Brain microvascular endothelial cell (primary cell): ENCODE measurements at regions not wholly inside any gene's neighbourhood (a gene's known extent, or its start where the extent isn't known, plus 50 kb on each side); places are given as distances from the start of the nearest gene placed in this dataset.
A peak's percentile ranks its signal among the peaks of the same experiment; 100 is the strongest.

Experiments
- DNase-seq: peaks from one replicate; pipeline ENCODE4 v3.0.0-alpha.2; 2020
- H3K27ac ChIP-seq: fragments of 250-450 bp; sonication (Bioruptor Pico); 2 replicates; pipeline ENCODE4 v1.5.1; 2020; ENCODE audit warnings: mild to moderate bottlenecking, moderate library complexity
- H3K27me3 ChIP-seq: fragments of 250-450 bp; sonication (Bioruptor Pico); replicated peaks from 2 replicates; pipeline ENCODE4 v1.5.1; 2020; ENCODE audit warnings: mild to moderate bottlenecking
- H3K36me3 ChIP-seq: fragments of 250-450 bp; sonication (Bioruptor Pico); replicated peaks from 2 replicates; pipeline ENCODE4 v1.5.1; 2020; ENCODE audit warnings: mild to moderate bottlenecking
- H3K4me3 ChIP-seq: 2 replicates; pipeline ENCODE4 v1.5.1; 2011; ENCODE audit warnings: low read depth, mild to moderate bottlenecking, control low read depth, low read length, moderate library complexity
- CTCF ChIP-seq: IDR thresholded peaks from 2 replicates; pipeline ENCODE4 v1.5.1; 2011; ENCODE audit warnings: low read depth, mild to moderate bottlenecking, moderate library complexity, low read length, control low read depth, inconsistent platforms; ENCODE audit errors: missing control alignments
- in situ Hi-C: cut with HindIII; loops from 2 replicates; pipeline ENCODE4 v1.10.0; 2017; ENCODE audit warnings: low sequenced_read_pairs, low pct_ligation_motif_present

GRCh38 chr7:19623676-19624075 is 85.2 kb downstream of the POLR1F start:
- no peaks in the 10 kb centered on the region for H3K36me3 ChIP-seq
- in situ Hi-C loops = no loop called here
- no peak overlapping the region for H3K27ac ChIP-seq
- TF ChIP-seq CTCF = no peak
- DNase-seq = no peak
- H3K4me3 ChIP-seq = no peak overlapping the region
- H3K27me3 ChIP-seq = no peaks in the 10 kb centered on the region

GRCh38 chr7:19621740-19622139 is 87.1 kb downstream of the POLR1F start:
- Histone ChIP-seq H3K36me3 (no peaks in the 10 kb centered on the region), H3K27ac (no peak overlapping the region), H3K4me3 (no peak overlapping the region), H3K27me3 (no peaks in the 10 kb centered on the region)
- in situ Hi-C loops = no loop called here
- TF ChIP-seq CTCF = peak; percentile 35
- DNase-seq = peak; percentile 27

GRCh38 chr7:19620470-19620869 is 88.4 kb downstream of the POLR1F start:
- H3K27me3 ChIP-seq = no peaks in the 10 kb centered on the region
- TF ChIP-seq CTCF = no peak
- no peak overlapping the region for H3K4me3 ChIP-seq
- no peak overlapping the region for H3K27ac ChIP-seq
- no peak for DNase-seq
- H3K36me3 ChIP-seq = no peaks in the 10 kb centered on the region
- in situ Hi-C loops = no loop called here

- TF ChIP-seq CTCF = no peak
- in situ Hi-C loops = no loop called here
- Histone ChIP-seq H3K36me3 (no peaks in the 10 kb centered on the region), H3K27ac (no peak overlapping the region), H3K4me3 (no peak overlapping the region), H3K27me3 (no peaks in the 10 kb centered on the region)
- no peak for DNase-seq
Observed at GRCh38 chr7:19619122-19619521, 89.7 kb downstream of the POLR1F start.

GRCh38 chr7:19617901-19618300 is 90.9 kb downstream of the POLR1F start:
- no peak overlapping the region for H3K4me3 ChIP-seq
- no peak for DNase-seq
- H3K36me3 ChIP-seq = no peaks in the 10 kb centered on the region
- no peak for TF ChIP-seq CTCF
- in situ Hi-C loops = no loop called here
- no peak overlapping the region for H3K27ac ChIP-seq
- H3K27me3 ChIP-seq = no peaks in the 10 kb centered on the region

- no peak for TF ChIP-seq CTCF
- DNase-seq = no peak
- Histone ChIP-seq H3K36me3 (no peaks in the 10 kb centered on the region), H3K27me3 (no peaks in the 10 kb centered on the region), H3K27ac (no peak overlapping the region), H3K4me3 (no peak overlapping the region)
- in situ Hi-C loops = no loop called here
Observed at GRCh38 chr7:19610194-19610943, 98.5 kb downstream of the POLR1F start.
